Stimulated activated CD4-positive, alpha-beta T cell treated with anti-CD3 and anti-CD28 coated beads, Interleukin-4, amount 100 ng/mL, for 24 hours (primary cell): ENCODE measurements at regions not wholly inside any gene's neighbourhood (a gene's known extent, or its start where the extent isn't known, plus 50 kb on each side); places are given as distances from the start of the nearest gene placed in this dataset.
A peak's percentile ranks its signal among the peaks of the same experiment; 100 is the strongest.

ENCODE experiments used
- DNase-seq: peaks from one replicate; pipeline ENCODE4 v3.0.0-alpha.2; 2020

- DNase-seq, result no peak
Measured at GRCh38 chr21:35325953-35326352, 276.9 kb upstream of the RUNX1 start.

- DNase-seq, result no peak
Measured at GRCh38 chr21:35324372-35325220, 275.5 kb upstream of the RUNX1 start.

GRCh38 chr21:35323947-35324346 is 274.8 kb upstream of the RUNX1 start:
- no peak for DNase-seq

GRCh38 chr21:35321322-35322200 is 272.5 kb upstream of the RUNX1 start:
- DNase-seq, result no peak

GRCh38 chr21:35319684-35320283 is 270.7 kb upstream of the RUNX1 start:
- DNase-seq, result no peak

GRCh38 chr21:35316933-35317332 is 267.8 kb upstream of the RUNX1 start:
- peak; percentile 12 for DNase-seq

GRCh38 chr21:35316456-35316855 is 267.4 kb upstream of the RUNX1 start:
- DNase-seq, result no peak

- DNase-seq, result no peak
Measured at GRCh38 chr21:35314857-35315582, 265.9 kb upstream of the RUNX1 start.

- DNase-seq, result no peak
Measured at GRCh38 chr21:35311985-35312384, 262.9 kb upstream of the RUNX1 start.

GRCh38 chr21:35309316-35309715 is 260.2 kb upstream of the RUNX1 start:
- no peak for DNase-seq

GRCh38 chr21:35303085-35303484 is 254.0 kb upstream of the RUNX1 start:
- DNase-seq, result no peak

- no peak for DNase-seq
Measured at GRCh38 chr21:35298757-35299156, 249.7 kb upstream of the RUNX1 start.

GRCh38 chr21:35297665-35298064 is 248.6 kb upstream of the RUNX1 start:
- DNase-seq, result no peak

- DNase-seq, result no peak
Measured at GRCh38 chr21:35294231-35294898, 245.3 kb upstream of the RUNX1 start.

GRCh38 chr21:35291973-35292627 is 243.0 kb upstream of the RUNX1 start:
- DNase-seq, result no peak

- no peak for DNase-seq
Measured at GRCh38 chr21:35291034-35291433, 241.9 kb upstream of the RUNX1 start.

GRCh38 chr21:35288238-35288637 is 239.1 kb upstream of the RUNX1 start:
- DNase-seq, result no peak

- no peak for DNase-seq
Measured at GRCh38 chr21:35284199-35284598, 235.1 kb upstream of the RUNX1 start.

GRCh38 chr21:35282944-35283343 is 233.8 kb upstream of the RUNX1 start:
- DNase-seq, result no peak

- no peak for DNase-seq
Measured at GRCh38 chr21:35281956-35282355, 232.9 kb upstream of the RUNX1 start.

- no peak for DNase-seq
Measured at GRCh38 chr21:35280231-35280630, 231.1 kb upstream of the RUNX1 start.

- DNase-seq, result no peak
Measured at GRCh38 chr21:35275776-35276175, 226.7 kb upstream of the RUNX1 start.
